T-helper 2 cell treated with Interferon-gamma antibody and Interleukin-4, amounts not matched to agents 5 μg/mL and 100 μg/mL, for 36 hours (primary cell): ENCODE measurements at regions not wholly inside any gene's neighbourhood (a gene's known extent, or its start where the extent isn't known, plus 50 kb on each side); places are given as distances from the start of the nearest gene placed in this dataset.
"Not testable (repeated sequence)": the region's sequence is repeated elsewhere in the genome, so short reads cannot be mapped to it uniquely, and the experiment has no call there.

Experiments
- DNase-seq: peaks from one replicate; pipeline ENCODE4 v3.0.0; 2021; ENCODE audit warnings: low spot score
- H3K27ac Mint-ChIP-seq: one replicate; pipeline ENCODE4 v1.8.0; 2021; ENCODE audit warnings: mild to moderate bottlenecking, mixed read lengths
- H3K27me3 Mint-ChIP-seq: one replicate; pipeline ENCODE4 v1.8.0; 2021; ENCODE audit warnings: low read depth, mixed read lengths
- H3K36me3 Mint-ChIP-seq: one replicate; pipeline ENCODE4 v1.8.0; 2021; ENCODE audit warnings: low read depth, mixed read lengths
- H3K4me1 Mint-ChIP-seq: one replicate; pipeline ENCODE4 v1.8.0; 2021; ENCODE audit warnings: low read depth, mixed read lengths
- H3K4me3 Mint-ChIP-seq: one replicate; pipeline ENCODE4 v1.8.0; 2022; ENCODE audit warnings: mild to moderate bottlenecking, moderate library complexity, mixed read lengths
- H3K9me3 Mint-ChIP-seq: one replicate; pipeline ENCODE4 v1.8.0; 2021; ENCODE audit warnings: mixed read lengths

DNA sequence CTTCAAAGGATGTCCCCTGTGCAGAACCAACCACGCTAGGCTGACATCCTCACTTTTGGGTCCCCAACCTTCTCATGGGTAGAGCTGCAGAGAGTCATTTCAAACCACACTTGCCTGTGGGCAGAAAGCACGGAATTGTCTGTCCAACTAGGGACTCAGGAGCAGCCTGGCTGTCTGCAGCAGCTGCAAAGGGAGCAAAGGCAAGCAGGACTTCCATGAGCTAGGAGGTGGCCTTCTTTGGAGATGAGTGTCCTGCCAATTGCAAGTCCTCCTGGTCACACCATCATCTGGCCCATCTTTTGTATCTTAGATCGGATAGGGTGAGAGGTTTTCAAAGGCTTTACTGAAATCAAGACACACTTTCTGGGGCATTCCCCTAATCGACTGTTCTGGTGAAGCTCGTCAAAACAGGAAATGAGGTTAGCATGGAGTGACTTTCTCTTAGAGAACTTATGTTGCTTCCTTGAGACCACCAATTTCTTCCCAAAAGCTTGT lies 222.3 kb upstream of the PLGLB2 start:
- not testable (repeated sequence) for H3K9me3 Mint-ChIP-seq, H3K4me1 Mint-ChIP-seq, H3K36me3 Mint-ChIP-seq, H3K4me3 Mint-ChIP-seq, DNase-seq, H3K27me3 Mint-ChIP-seq, H3K27ac Mint-ChIP-seq

DNA sequence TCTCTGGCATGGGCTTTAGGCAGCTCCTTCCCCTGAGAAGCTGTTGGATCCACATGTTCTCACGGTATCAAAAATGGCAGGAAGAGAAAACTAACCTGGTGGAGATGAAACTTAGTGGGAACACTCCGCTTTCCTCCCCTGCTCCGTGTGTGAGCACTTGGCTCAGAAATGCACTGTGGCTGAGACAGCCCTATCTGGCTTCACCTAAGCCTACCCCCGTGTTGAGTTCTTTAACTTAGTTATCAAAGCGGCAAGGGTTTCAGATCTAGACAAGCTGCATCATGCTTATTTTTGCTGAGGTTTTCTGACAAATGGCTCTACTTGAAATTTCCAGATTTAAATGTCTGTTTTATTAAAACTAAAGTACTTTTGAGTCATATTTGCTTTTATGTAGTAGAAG lies 221.6 kb upstream of the PLGLB2 start:
- H3K36me3 Mint-ChIP-seq, H3K27ac Mint-ChIP-seq, H3K4me1 Mint-ChIP-seq, DNase-seq, H3K9me3 Mint-ChIP-seq, H3K4me3 Mint-ChIP-seq, H3K27me3 Mint-ChIP-seq: not testable (repeated sequence)

DNA sequence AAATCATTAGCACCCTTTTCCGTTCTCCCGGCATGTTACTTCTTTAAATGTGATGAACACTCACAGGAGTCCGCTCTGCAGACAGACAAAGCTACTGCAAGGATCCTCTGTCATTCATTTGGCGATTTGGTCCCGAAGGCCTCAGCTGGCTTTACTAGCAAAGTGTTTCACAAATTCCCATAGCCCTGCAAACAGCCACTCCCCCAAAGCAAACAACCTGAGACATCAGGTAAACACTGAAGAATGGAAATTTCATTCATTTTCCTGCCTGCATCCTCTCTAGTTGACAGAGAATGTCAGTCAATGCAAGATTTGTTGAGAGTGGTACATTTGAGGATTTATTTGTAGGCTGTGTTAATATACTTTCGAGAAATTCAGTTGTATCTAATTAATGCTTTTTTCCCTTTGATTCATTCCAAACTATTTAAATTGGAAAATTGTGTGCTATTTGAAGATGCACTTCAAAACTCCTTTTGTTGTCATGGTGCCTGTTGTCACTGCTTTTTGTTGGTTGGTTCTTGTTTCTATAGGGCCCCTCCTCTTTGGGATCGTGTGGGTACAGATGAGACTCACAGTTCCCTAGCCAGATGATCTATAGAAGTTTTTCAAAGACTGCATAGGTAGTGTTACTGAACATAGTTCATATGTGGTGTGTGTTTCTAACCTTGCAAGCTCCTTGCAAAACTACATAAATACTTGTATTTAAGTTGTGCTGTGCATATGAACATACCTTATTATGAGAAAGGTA lies 215.7 kb upstream of the PLGLB2 start:
- H3K4me1 Mint-ChIP-seq, H3K9me3 Mint-ChIP-seq, H3K27me3 Mint-ChIP-seq, H3K36me3 Mint-ChIP-seq, DNase-seq, H3K4me3 Mint-ChIP-seq: not testable (repeated sequence)
- peak overlapping the region; percentile 1 for H3K27ac Mint-ChIP-seq

DNA sequence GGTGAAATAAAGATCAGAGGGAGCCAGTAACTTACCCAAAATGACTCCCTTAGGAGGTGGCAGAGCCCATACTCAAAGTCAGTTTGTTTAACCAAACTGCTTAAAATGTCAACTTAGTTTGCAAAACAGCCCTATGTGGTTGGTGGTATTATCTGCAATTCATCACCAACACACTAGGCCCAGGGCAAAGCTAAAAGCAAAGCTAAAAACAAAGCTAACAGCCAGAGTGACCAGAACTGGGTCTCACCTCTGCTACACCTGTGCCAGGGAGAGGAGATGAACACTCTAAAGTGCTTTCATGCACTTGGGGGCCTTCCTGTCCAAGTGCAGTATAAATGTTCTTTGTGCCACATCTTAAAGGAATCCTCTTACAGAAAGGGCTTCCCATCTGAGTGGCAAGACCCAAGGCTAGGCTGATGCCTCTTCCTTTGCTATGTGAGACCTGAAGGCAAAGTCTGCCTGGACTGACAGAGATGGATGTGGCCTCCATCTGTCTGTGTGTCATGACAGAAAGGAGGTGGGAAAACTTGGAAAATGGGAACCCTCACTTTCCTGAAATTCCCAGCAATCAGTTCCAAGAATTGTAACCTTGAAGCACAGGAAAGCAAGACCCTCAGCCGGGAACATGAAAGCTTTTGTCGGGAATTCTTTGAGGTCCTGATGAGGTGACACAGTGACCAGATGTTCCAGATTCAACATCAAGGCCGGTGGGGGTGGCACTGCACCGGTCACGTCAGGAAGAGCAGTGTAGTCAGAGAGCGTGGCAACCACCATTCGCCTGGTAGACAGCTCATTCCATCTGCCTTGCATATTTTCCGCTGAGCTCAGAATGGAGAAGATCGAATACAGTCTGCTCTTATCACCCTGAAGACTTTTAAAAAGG lies 214.3 kb upstream of the PLGLB2 start:
- not testable (repeated sequence) for DNase-seq, H3K36me3 Mint-ChIP-seq, H3K4me3 Mint-ChIP-seq, H3K27me3 Mint-ChIP-seq, H3K9me3 Mint-ChIP-seq
- H3K4me1 Mint-ChIP-seq, result peaks cover 13% of the 10 kb centered on the region
- peak overlapping the region; percentile 26 for H3K27ac Mint-ChIP-seq

DNA sequence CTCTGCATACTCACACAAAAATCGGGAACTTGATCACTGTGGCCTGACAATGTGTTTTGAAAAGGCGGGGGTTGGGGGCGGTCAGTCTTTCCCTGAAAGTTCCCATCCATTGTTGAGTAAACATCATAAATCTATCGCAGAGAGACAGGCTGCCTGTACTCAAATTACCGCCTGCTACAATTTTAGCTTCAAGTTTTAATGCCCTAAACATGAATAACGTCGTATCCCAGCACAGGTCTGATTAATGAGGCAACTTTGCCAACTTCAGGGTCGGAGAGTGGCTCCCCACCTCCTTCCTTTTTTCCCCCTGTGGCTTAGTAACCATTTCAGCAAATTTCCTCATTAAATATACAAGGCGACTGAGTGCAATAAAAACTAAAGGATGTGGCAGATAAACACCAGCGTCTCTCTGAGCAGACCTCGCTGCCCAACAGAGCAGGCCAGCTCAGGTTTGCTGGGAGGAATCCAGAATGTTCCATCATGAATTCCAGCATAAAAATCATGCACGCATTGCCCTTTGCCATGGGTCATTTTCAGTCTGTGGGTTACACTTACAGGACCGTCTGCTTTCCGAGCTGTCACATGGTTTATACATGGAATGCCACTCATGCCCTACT lies 213.5 kb upstream of the PLGLB2 start:
- not testable (repeated sequence) for H3K9me3 Mint-ChIP-seq, H3K4me3 Mint-ChIP-seq, H3K27me3 Mint-ChIP-seq, H3K36me3 Mint-ChIP-seq, DNase-seq, H3K27ac Mint-ChIP-seq
- peaks cover 13% of the 10 kb centered on the region for H3K4me1 Mint-ChIP-seq

DNA sequence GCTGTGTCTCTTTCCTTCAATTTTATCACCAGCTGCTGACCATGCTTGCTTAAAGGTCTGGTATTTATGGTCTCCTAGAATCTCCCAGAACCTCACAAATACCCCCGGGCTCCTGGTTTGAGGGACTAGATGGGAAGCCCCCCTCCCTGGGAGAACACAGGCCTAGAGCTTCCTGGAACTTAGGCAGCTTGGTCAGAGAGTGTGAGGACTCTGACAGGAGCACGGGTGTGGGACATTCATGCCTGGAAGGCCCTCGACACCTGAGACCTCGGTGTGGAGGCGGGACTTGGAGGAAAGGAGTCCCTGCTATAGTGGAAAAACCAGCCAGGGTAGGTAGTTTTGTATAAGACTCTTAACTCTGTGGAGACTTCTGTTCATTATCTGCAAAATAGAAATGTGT lies 211.5 kb upstream of the PLGLB2 start:
- not testable (repeated sequence) for DNase-seq, H3K9me3 Mint-ChIP-seq, H3K4me3 Mint-ChIP-seq, H3K36me3 Mint-ChIP-seq, H3K27me3 Mint-ChIP-seq, H3K27ac Mint-ChIP-seq
- peaks cover 10% of the 10 kb centered on the region for H3K4me1 Mint-ChIP-seq

DNA sequence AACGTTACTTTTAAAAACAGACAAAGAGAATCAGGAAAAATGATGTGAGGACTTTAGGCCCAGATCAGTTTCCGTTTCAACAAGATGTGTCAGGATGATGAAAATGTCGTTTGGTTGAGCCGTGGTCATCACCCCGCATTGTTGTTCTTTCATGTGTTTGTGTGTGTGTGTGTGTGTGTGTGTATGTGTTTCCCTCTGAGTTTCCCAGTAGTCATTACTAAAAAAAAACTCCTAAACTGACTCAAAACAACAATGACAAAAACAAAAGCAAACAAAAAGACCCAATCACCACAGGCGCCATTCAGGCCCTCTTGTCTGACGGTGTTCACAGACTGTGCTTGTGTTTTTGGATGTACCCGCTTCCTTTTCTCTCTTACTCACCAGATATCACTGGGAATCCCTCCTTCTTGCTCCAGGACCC lies 210.6 kb upstream of the PLGLB2 start:
- H3K27ac Mint-ChIP-seq, result peak overlapping the region; percentile 81
- H3K36me3 Mint-ChIP-seq, H3K9me3 Mint-ChIP-seq, H3K27me3 Mint-ChIP-seq, H3K4me1 Mint-ChIP-seq: not testable (repeated sequence)
- peak; percentile 43 for DNase-seq
- peak overlapping the region; percentile 21 for H3K4me3 Mint-ChIP-seq

DNA sequence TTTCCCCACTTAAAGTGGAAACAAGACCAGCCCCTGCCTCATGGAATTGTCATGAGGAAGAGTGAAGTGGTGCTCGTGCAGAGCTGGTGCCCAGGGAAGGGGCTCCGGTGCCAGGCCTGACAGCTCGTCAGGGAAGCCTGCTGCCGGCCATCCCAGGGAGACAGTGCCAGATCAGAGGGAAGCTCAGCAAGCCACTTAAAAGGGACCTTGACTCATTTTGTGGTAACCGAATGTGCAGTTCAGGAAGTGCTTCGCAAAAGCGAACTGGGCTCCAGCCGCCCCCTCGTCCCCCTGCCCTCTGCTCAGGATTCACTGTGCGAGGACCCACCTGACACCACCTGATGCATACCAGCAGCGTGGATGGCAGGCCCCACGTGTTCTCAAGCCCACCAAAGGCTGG lies 209.6 kb upstream of the PLGLB2 start:
- not testable (repeated sequence) for H3K4me3 Mint-ChIP-seq, H3K27ac Mint-ChIP-seq, DNase-seq, H3K36me3 Mint-ChIP-seq, H3K4me1 Mint-ChIP-seq, H3K27me3 Mint-ChIP-seq, H3K9me3 Mint-ChIP-seq

DNA sequence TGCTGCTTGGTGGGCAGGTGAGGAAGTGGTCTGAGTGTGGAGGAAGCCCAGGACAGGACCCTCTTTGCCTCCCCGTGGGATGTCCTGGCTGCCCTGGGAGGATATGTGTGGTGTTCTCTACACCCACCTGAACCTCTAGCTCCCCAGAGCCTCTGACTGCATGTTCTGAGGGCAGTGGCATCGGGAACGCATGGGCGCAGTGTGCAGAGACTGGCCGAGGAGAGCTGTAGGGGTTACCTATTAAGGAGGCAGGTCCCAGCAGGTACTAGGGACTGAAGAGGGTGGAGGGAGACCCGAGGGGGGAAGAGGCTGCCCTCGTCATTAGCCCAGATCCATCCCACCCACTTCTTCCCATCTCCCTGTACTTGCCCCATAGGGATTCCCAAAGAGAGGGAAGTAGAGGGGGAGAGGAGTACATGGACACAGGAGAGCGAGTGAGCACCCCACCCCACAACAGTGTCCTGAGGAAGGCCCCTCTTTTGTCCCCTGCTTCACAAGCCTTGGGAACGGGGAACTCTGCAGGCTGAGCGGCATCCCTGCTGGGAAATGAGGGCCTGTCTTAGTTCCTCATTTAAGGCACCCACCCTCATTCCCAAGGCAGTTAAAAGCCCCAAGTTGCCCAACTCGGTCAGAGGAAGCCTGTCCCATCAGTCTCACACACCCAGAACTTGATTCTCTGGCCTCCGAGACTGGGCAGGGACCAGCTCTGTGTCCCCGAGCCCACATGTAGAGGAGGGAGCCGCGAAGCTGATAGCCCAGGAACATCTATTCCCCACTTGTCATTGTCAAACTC lies 208.5 kb upstream of the PLGLB2 start:
- not testable (repeated sequence) for H3K27ac Mint-ChIP-seq, H3K36me3 Mint-ChIP-seq, DNase-seq, H3K4me3 Mint-ChIP-seq, H3K9me3 Mint-ChIP-seq, H3K4me1 Mint-ChIP-seq, H3K27me3 Mint-ChIP-seq

DNA sequence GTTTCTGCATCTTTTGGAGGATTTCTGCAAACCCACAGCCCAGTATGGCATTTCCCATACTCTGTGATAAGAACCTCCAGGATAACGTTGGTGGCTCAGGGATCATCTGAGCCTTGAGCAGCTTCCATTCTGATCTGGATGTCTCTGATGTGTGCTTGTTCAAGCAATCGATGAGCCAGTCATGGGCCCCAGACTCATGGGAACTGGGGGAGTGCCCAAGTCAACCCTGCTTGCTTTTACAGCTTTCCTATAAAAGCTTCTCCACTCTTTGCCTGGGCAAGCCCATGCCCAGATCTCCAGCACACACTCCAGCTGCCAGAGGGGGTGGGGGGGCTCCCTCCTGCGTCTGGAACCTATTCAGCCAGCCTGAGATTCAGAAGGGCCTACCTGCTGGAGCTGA lies 207.6 kb upstream of the PLGLB2 start:
- not testable (repeated sequence) for DNase-seq, H3K27me3 Mint-ChIP-seq, H3K9me3 Mint-ChIP-seq, H3K27ac Mint-ChIP-seq, H3K4me3 Mint-ChIP-seq, H3K36me3 Mint-ChIP-seq, H3K4me1 Mint-ChIP-seq

DNA sequence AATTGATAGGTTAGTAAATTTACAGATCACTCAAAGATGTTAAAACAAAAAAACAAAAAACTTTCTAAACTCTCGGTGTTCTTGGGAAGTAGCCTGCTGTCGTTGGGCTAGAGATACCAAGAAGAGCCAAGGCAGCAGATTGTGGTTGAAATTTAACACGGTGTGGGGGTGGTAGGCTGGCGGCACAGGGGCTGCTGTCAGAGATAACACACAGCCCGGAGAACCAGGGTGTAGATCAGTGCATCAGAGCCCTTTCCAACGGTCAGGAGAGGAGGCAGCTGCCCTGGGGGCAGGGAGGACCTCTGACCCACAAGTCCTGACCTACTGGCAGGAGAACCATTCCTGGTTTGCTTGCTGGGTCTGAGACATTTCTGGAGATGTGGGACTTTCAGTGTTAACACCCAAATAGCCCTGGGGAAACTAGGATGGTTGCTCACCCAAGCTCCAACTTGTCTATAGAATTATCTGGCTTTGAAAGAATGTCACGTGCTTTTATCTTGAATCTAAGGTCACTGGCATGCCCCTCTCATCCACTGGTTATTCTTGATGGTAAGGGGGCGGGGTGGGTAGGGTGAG lies 205.2 kb upstream of the PLGLB2 start:
- peak; percentile 72 for DNase-seq
- Mint-ChIP-seq H3K4me3 (peak overlapping the region; percentile 75), H3K27ac (peak overlapping the region; percentile 91)
- H3K9me3 Mint-ChIP-seq, H3K4me1 Mint-ChIP-seq, H3K27me3 Mint-ChIP-seq, H3K36me3 Mint-ChIP-seq: not testable (repeated sequence)

DNA sequence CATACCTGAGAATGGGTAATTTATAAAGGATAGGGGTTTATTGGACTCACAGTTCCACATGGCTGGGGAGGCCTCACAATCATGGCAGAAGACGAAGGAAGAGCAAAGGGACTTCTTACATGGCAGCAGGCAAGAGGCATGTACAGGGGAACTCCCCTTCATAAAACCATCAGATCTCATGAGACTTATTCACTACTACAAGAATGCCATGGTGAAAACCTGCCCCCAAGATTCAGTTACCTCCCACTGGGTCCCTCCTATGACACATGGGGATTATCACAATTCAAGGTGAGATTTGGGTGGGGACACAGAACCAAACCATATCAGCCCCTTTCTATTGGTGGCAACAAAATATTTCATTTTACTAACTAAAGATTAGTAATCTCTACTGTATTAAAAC lies 204.1 kb upstream of the PLGLB2 start:
- H3K4me1 Mint-ChIP-seq, H3K4me3 Mint-ChIP-seq, H3K36me3 Mint-ChIP-seq, H3K27ac Mint-ChIP-seq, DNase-seq, H3K27me3 Mint-ChIP-seq, H3K9me3 Mint-ChIP-seq: not testable (repeated sequence)

DNA sequence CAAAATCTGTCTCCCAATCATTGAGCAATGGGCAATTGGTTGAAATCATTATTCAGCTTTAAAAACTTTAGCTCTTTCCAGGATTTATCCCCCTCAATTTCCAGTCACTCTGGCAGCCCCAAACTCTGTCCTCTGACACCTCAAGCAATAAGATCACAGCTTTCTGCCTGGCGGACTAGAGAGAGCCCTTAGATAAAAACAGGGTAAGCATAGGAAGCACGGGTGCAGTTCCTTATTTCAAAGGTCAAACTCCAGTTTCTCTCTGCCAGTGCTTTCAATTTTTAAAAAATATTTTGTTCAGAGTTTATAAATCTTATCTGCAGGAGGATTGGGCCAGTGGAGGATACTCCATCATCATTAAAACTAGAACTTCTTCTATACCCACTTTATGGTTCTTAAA lies 200.8 kb upstream of the PLGLB2 start:
- H3K36me3 Mint-ChIP-seq, H3K27ac Mint-ChIP-seq, H3K4me3 Mint-ChIP-seq, H3K27me3 Mint-ChIP-seq, DNase-seq, H3K9me3 Mint-ChIP-seq: not testable (repeated sequence)
- H3K4me1 Mint-ChIP-seq, result peaks cover 10% of the 10 kb centered on the region
